IPS DF 4.7 (cell line): ENCODE measurements at regions not wholly inside any gene's neighbourhood (a gene's known extent, or its start where the extent isn't known, plus 50 kb on each side); places are given as distances from the start of the nearest gene placed in this dataset.
A peak's percentile ranks its signal among the peaks of the same experiment; 100 is the strongest.

Experiments
- DNase-seq: peaks from one replicate; pipeline ENCODE4 v3.0.0-alpha.2; 2013; ENCODE audit warnings: low spot score; ENCODE audit errors: extremely low read depth

DNA sequence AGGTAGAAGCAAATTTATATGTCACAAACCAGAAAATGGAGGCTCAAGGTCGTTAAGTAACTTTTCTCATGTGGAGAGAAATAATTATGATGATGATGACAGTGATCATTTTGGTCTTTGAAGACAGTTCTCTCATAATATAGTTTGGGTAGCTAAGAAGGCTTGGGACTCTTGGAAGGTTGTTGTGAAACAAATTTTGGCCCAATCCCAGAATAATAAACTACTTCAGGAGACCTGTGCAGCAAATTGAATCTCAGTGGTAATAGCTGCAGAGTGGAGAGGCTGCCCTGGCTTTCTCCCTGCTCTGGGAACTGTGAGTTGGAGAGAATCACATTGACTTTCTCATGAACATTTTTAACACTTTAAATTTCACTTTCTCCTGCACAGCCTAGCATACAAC is 217.2 kb upstream of the BOD1L1 start:
- DNase-seq, result no peak

DNA sequence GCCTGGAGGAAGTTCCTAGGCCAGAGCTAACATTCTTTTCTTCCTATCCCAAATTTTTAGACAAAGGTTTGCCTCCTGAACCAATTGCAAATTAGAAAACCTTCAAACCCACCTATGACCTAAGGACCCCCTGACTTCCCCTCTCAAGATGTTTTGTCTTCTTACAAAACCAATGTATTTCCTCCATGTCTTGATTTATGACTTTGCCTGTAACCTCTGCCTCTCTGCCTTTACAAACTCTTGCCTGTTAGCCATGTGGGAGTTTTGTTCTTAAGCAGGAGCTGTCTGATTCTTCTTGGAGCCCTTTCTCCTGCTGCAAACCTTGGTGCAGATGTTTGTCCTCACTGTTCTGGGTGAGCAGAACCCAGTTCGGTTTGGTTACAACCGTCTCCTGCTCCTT is 222.3 kb upstream of the BOD1L1 start:
- DNase-seq, result no peak

DNA sequence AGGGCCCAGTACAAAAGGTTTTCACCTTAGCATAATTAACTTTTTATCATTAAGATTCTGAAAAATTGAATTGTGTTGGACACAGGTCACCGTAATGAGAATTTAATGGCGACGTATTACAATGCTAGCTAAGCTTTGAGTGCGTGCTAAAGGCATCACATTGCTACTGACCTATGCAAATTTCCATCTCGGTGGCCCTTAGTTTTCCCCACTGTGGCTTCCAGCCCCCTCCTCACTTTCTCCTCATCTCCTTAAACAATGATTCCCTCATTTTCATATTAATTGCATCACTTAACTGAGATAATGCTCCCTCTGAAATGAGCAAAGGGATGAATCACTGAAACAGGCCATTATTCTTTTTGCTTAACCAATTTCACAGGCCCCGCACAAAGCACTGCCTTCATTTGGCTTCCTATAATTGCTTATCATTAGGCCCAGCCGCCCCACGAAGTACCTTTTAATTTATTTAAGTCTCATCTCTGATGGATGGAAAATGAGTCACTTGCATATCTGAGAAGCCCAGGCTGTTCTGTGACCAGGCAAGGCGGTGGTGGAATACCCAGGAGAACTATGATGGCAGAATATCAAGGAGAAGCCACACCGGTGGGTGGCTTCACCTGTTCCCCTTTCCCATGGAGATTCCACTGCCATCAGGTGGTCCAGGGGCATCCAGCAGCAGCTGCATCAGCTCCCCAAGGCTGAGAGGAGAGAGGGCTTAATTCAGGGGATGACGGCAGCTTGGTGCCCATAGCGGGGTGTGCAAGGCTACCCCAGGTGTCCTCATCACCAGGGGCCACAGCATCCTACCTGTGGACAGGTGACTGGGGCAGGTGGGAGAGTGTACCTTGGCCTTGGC is 223.8 kb upstream of the BOD1L1 start:
- no peak for DNase-seq

DNA sequence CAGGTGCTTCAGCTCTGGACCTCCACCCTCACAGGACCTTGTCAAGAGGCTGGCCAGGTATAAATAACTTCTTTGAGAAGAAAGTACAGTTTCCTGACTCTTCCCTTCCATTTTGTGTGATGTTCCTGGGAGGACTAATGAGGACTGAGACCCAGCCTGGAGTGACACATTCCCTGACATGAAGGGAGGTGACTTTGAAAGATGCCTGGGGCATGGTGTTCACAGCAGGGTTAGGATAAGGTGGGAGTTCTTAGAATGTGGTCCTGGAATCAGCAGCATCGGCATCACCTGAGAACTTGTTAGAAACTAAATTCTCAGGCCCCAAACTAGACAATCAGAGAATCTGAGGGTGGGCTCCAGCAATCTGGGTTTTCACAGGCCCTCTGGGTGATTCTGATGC is 224.9 kb upstream of the BOD1L1 start:
- no peak for DNase-seq

DNA sequence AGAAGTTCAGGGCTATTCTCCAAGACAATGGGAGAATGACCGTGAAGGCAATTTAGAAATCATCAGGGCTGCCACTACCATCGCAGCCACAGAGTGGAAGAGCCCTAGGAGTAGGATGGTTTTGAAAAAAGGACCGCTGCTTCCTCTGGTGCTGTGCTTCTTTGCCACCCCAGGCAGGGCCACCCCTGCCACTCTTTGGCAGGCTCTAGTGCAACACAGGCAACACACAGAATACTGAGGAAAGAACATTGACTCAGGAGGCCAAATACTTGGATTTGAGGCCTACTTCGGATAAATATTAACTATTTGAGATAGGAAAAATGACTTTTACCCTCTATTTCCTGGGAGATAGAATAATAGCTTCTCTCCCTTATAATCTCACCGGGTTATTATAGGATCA is 228.9 kb upstream of the BOD1L1 start:
- no peak for DNase-seq

DNA sequence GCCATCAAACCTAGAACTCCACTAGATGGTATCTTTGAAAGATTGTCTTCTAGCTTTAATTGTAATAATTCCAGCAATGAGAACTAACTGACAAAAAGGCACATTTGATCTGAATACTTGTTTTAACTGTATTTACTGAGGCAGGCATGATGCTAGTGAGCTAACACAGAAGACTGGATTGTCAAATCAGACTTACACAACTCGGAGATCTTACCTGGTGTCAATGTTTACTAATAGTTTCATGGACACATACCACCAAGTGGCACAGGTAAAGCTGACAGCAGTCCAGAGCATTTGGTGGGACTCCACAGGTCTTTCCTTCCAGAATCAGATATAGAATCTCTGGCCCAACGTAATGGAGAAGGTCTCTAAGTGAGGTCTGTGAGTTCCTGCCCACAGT is 229.9 kb upstream of the BOD1L1 start:
- DNase-seq, result no peak

DNA sequence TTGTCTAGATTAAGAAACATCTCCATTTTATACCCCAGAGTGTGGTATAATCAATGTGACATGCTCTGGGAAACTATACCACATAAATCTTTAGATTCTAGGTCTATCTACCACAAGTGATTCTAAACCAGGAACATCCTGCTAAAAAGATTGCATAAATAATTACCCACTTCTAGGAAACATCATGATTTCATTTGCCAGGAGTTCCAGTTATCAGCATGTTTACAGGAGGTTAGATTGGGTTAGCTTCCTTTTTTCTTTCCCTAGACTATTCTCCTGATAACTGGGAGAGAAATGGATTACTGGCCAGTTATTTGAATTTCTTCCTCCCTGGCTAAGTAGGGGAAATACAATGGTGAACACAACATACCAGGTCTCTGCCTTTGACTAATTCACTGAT is 230.3 kb upstream of the BOD1L1 start:
- no peak for DNase-seq

DNA sequence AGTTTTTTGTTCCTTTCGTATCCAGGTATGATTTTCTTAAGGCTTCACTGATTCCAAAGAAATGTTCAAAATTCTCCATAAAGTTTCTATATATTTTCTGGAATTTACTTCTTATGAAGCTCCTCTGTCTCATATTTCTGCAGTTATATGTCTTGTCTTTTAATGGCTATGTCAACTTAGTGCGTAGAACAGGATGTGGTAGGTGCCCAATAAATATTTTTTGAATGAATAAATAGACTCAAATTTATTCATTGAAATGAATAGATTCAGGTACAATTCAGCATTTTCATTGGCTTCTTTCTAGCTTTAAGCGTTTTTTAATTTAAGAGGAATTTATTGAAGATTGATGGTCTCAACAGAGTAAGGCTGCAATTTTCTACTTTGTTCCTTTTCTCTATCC is 231.9 kb upstream of the BOD1L1 start:
- no peak for DNase-seq

DNA sequence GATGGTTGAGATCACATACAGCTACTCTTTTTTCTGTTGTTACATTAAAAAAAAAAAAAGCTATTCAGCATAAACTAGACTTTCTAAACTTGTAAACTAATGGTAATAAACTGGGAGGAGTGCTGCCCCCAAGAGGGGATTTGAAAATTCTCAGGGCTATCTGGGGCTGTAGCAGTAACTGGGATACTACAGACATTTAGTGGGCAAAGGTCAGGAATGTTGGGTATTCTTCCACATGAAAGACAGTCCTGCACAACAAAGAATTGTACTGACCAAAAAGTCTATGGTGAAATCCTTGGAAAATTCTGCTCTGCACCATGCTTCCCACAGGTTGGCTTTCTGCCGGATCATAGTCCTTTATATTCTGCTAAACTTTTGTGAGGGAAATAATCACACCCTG is 232.6 kb upstream of the BOD1L1 start:
- peak; percentile 7 for DNase-seq

DNA sequence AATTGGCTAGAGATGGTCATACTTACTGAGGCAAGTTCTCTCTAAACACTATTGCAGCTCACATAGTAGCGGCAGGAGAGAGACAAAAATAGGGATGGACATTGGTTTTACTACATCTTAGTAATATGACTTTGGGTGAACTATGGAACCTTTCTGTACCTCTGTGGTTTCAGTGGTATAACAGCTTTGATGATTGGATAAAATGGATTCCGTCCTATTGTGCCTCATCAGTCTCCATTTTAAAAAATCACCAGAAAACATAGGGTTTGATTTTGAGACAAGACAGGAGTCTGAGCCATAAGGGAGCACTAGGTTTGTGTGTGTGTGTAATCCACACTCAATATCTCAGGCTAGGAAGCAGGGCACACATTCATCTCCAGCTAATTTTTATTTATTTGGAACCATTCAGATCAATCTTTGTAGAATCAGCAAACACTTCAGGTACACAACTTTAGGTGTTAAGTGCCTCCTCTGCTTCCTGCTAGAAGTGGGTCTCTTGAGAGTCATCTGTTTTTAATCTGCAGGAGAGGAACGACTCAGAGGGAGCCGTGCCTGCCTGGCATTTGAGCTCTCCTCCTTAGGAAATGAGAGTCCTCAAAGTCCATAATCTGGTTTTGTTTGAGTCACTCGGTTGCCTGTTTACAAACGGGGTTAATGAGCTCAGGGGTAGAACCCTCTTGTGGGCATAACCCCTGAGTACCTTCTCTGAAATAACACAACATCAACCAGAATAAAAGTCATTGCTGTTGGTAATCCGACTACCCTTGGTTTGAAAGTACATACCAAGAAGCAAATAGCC is 238.5 kb upstream of the BOD1L1 start:
- DNase-seq, result no peak

DNA sequence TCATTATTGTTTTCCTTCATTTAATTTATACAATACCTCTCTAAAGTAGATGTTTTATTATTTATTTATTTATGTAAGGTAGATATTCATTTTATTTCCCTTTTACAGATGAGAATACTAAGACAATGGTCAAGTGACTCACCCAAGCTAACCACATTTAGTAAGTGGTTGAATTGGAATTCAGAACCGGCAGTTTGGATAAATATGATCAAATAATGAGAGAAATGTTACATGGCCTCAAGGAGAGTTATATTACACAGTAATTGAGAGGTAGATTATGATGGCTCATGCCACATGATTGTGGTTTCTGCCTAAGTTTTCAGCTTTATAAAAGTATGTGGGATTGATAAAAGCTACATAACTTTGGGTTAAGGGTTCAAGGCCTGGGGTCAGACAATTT is 239.4 kb upstream of the BOD1L1 start:
- DNase-seq, result no peak

DNA sequence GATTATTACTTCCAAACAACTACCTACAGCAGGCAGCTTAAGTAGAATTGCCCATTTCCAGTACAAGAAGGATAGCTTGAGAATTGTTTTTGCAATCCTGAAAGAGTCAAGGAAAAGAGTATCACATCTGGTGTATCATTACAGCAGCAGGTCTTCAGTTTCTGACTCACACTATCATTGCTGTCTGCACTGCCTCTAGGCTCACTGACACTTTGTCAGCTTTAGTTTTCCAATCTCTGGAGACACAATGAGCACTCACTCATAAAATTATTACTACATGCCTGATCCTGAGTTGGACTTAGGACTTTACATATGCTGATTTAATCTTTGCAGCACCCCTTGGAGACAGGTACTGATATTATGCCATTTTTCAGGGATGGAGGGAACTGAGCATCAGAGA is 244.6 kb upstream of the BOD1L1 start:
- no peak for DNase-seq

DNA sequence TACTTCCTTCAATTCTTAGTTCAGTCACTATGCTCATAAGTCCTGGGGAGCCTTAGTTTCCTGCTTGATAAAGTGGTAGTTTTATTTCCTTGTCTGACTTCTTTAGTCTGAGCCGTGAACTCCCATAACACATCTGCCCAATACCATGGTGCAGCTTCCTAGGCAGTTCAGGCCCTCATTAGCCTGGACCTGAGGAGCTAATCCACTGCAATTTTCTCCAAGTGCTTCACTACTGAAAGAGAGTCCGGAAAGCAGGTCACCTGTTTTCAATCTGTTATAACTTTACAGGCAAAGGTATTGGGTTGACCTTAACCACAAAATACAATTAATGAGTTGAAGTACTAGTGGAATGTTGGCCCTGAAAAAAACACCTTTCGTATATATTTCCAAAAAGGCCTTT is 245.4 kb upstream of the BOD1L1 start:
- DNase-seq, result no peak

DNA sequence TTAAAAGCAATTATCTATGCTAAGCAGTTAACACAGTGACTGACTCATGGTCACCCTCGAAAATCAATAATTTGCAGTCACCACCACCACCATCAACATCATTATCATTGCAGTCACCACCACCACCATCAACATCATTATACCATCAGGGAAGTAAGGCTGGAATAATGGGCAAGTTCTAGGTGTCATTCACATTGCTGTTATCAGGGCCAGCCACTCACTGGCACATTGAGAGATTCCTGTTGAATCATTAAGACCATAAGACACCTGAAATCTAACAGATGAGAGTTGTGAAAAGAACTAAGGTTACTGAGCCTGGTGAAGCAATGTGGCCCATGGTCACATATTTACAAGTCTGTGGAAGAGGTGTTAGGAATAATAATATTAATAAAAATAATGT is 247.7 kb upstream of the BOD1L1 start:
- DNase-seq, result no peak

DNA sequence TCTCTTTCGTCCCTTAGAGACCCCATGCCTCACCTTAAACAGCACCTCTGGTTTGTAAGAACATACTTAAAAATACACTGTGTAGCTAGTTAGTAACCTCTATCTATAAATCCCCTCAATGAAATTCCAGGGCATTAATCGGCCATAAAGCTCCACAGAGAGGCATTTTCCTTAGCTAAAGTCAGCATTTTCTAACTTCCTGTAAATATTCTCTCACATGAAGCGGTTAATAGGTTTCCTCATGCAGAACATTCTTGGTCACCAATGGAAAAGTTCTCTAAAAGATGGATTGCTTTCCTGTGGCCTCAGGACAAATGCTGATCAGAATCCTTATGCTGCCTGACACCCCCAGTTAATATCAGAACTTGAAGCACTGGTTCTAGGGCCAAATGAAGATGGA is 248.6 kb upstream of the BOD1L1 start:
- DNase-seq, result no peak

DNA sequence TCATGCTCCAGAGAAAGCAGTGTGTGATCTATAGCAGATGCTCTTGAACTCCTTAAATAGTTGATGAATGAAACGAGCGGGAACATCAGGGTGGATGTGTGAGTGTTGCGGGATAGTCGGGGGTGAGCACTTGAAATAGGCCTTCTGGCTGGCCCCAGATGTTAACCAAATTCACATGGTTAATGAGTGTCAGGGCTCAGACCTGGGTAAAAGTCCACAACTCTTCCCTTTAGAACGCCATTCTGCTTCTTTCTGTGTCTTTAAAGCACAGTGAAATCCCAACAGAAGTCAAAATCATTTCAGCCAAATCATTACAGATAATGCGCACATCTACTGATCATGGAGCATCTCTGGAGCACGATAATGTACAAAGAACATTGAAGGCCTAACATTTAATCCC is 249.4 kb upstream of the BOD1L1 start:
- DNase-seq, result no peak

DNA sequence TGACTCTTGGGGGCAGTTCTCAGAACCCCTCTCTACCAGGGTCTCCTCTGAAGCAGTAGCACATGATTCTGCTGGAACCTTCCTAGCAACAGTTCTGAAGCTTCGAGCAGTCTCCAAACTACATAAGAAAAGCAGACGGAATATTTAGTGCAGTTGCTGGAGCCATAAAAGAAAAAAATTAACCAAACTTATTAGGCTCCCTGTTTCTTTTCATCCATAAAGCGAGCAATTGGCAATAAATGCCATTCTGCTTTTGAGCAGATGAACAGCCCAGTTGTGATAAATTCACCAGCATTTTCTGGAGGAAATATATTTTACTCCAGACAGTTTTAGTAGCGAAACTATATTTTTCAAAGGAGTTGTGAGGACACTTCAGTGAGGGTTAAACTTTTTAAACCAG is 250.1 kb upstream of the BOD1L1 start:
- no peak for DNase-seq

DNA sequence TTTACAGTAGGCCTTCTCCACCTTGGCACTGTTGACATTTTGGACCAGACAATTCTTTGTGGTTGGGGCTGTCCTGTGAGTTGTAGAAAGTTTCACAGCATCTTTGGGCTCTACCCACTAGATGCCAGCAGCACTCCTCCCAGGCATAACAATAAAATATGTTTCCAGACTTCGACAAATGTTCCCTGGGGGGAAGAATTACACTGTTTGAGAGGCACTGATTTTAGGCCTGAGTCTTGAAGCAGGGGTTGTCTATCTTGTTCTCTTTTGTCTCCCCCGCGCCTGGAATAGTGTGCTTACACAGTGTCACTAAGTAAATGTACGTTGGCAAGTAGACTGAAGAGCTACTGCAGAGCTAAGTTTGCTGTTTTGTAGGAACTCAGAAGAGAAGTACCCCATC is 254.4 kb upstream of the BOD1L1 start:
- no peak for DNase-seq

DNA sequence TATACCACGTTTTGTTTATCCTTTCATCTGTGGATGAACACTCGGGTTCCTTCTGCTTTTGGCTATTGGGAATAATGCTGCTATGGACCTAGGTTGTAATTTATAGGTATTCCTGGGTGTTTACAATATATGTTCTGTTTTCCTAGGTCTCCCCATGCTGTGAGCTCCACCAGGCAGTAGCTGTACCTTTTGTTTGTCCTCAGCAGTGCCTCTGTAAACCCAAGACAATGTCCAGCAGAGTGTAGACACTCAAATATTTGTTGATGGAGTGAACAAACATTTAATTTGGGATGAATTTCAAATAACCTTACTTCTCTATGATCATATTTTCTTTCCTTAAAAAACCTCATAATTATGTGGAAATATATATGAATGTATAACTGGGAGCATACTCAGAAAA is 259.5 kb upstream of the BOD1L1 start:
- no peak for DNase-seq

DNA sequence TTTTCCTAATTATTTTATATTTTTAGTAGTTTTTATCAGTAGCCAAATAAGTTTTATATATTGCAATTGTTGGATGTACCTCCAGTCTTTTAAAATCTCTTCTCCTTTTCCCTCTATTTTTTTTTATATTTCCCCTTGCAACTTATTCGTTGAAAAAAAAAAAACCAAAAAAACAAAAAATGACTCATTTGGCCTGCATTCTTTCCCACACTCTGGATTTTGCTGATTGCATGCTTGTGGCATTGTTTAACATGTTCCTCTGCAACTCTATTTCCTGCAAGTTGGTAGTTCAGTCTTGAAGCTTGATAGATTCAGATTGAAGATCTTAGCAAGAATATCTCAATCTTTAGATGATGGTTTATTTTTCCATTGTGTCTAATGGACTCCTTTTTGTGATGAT is 260.6 kb upstream of the BOD1L1 start:
- no peak for DNase-seq

DNA sequence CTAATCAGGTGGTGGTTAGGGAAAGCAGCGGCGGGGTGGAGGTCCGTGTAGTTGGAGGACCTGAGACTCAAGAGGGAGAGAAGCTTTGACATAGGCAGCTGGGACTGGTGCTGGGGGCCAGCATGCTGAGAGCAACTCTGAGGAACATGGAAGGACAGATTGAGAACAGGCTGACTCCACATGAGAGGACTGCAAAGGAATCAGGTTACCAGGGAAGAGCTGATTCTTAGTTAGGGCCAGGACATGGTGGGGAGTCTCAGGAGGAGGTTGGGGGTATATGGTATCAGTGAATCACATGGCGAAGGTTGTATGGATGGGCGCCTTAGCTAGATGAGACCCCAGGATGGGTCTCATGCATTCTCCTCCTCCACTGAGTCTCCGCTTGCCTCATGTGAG is 264.0 kb upstream of the BOD1L1 start:
- no peak for DNase-seq

DNA sequence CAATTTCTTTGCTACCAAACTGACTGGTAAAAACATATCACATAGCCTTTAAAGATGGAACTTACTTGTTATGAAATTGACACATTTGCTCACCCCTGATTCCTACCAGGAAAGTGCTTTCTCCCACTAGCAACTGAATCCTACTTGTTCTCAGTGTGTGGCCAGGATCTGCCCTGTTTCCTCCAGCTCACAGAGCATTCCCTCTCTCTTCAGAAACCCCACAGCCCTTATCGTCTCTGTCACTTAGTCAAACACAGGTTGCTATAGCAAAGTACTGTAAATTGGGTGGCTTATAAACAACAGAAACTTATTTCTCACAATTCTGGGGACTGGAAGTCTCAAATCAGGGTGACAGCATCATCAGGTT is 265.2 kb upstream of the BOD1L1 start:
- DNase-seq, result no peak

DNA sequence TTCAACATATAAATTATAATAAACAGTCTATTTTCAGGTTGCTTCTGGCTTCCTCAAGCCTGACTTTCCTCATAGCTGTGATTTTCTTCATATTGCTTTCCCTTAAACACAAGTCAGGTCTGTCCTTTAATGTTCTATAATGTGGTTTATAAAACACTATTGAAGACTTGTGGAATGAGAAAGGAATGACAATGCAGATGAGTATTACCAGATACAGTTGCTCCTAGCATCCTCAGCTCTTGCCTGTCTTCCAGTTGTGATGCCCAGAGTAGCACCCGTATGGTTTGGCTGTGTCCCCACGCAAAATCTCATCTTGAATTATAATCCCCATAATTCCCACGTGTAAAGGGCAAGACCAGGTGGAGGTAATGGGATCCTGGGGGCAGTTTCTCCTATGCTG is 265.7 kb upstream of the BOD1L1 start:
- no peak for DNase-seq
